ENCODE measurements at regions not wholly inside any gene's neighbourhood (a gene's known extent, or its start where the extent isn't known, plus 50 kb on each side); places are given as distances from the start of the nearest gene placed in this dataset.
A peak's percentile ranks its signal among the peaks of the same experiment; 100 is the strongest.

DNA sequence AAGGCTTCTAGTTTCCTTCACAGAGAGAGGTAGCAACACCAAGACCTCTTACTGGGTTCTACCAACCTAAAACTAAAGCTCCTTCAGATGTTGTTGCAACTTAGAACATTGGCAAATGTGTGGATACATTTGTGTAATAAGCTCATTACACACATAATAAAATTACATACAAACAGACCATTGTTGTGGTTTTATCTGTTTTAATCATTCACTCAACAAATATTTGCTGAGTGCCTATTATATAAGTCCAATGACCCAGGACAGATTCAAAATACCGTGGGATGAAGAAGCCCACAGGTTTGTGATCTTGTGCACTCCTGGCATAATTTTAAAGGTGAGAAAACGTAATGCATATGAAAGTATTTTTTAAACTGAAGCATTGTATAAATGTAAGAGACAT, 160.4 kb upstream of the NPVF start:
- intact Hi-C loops (cut with DNase I, micrococcal nuclease) = loop anchor here (1.0 kb wide), 1 partner anchor 129 kb away; no protein-coding TSS in a partner anchor
- no peak for DNase-seq
- no peaks in the 10 kb centered on the region for H3K4me1 Mint-ChIP-seq (ENCODE audit: low read depth)
- Histone ChIP-seq H3K27me3 (ENCODE audit: control insufficient read depth in 1 of 2, insufficient read depth in 2 of 2, low read length in 2 of 2) (peaks cover 0 to 2% of the 10 kb centered on the region in 2 experiments), H3K4me3 (ENCODE audit: low read length) (no peak overlapping the region), H3K27ac (ENCODE audit: low read depth in 1 of 2, low read length in 2 of 2) (no peak overlapping the region), H3K9me3 (ENCODE audit: control insufficient read depth in 1 of 2, insufficient read depth in 1 of 2, low read length in 2 of 2) (peaks cover 0 to 3% of the 10 kb centered on the region in 2 experiments), H3K4me1 (ENCODE audit: insufficient read depth, low read length) (no peaks in the 10 kb centered on the region), H3K36me3 (ENCODE audit: insufficient read depth, low read length) (no peaks in the 10 kb centered on the region)
- CTCF ChIA-PET = interaction anchor here (1.0 kb wide), 1 partner anchor 129 kb away, joined by 3 read pairs; no protein-coding TSS in a partner anchor
- H3K27ac Mint-ChIP-seq = no peak overlapping the region
- H3K27me3 Mint-ChIP-seq = peaks cover 4% of the 10 kb centered on the region
- POLR2A ChIA-PET = no interaction called here
- no peak overlapping the region for H3K4me3 Mint-ChIP-seq
- TF ChIP-seq, protein P1, sequence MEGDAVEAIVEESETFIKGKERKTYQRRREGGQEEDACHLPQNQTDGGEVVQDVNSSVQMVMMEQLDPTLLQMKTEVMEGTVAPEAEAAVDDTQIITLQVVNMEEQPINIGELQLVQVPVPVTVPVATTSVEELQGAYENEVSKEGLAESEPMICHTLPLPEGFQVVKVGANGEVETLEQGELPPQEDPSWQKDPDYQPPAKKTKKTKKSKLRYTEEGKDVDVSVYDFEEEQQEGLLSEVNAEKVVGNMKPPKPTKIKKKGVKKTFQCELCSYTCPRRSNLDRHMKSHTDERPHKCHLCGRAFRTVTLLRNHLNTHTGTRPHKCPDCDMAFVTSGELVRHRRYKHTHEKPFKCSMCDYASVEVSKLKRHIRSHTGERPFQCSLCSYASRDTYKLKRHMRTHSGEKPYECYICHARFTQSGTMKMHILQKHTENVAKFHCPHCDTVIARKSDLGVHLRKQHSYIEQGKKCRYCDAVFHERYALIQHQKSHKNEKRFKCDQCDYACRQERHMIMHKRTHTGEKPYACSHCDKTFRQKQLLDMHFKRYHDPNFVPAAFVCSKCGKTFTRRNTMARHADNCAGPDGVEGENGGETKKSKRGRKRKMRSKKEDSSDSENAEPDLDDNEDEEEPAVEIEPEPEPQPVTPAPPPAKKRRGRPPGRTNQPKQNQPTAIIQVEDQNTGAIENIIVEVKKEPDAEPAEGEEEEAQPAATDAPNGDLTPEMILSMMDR (IDR thresholded peaks at IDR 0.05) = no peak
- ATAC-seq (ENCODE audit: poor library complexity) = no peak
- H3K9me3 Mint-ChIP-seq = no peaks in the 10 kb centered on the region
- no peaks in the 10 kb centered on the region for H3K36me3 Mint-ChIP-seq (ENCODE audit: low read depth)

DNA sequence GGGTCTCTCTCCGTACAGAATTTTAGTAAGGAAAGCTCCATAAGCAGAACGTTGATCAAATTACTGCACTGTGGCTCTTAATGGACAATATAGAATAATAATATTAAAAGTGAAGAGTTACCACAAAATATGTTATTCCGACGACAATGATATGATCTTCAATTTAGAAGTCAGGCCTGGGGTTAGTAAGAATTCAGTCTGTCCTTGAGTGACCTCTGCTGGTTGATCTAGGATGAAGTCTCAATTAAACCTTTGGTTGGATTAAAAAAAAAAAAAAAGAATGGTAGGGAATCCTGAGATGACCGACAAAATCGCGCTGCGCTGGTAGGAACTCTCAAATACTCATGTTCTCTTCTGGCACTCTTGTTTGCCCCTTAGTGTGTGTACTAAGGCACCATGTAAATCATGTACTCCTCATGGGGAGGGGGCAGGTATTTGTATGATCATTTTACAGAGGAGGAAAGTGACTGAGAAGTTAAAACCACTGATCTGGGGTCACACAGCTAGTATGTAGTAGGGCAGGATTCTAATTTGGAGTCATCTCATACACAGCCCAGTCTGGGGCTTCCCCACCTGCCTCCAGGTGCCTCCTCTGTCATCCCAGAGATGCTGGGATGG, 161.3 kb upstream of the NPVF start:
- intact Hi-C loops (cut with DNase I, micrococcal nuclease) = loop anchor here (1.0 to 5.0 kb wide), 4 partner anchors 130 to 978 kb away; no protein-coding TSS in a partner anchor
- H3K4me1 Mint-ChIP-seq (ENCODE audit: low read depth) = no peaks in the 10 kb centered on the region
- DNase-seq (peak in 4 of 14 experiments; percentile 13 to 70 (median 44)), ATAC-seq (ENCODE audit: poor library complexity) (peak; percentile 29)
- CTCF ChIA-PET = interaction anchor here (1.0 kb wide), 1 partner anchor 130 kb away, joined by 3 read pairs; no protein-coding TSS in a partner anchor
- H3K9me3 ChIP-seq (ENCODE audit: control insufficient read depth in 1 of 2, insufficient read depth in 1 of 2, low read length in 2 of 2) = peaks cover 0 to 3% of the 10 kb centered on the region in 2 experiments
- H3K27me3 Mint-ChIP-seq = peaks cover 4% of the 10 kb centered on the region
- no peaks in the 10 kb centered on the region for H3K36me3 Mint-ChIP-seq (ENCODE audit: low read depth)
- TF ChIP-seq, protein P1 (IDR thresholded peaks at IDR 0.05) = peak; percentile 44
- H3K27ac ChIP-seq (ENCODE audit: low read depth in 1 of 2, low read length in 2 of 2) = no peak overlapping the region
- H3K4me1 ChIP-seq (ENCODE audit: insufficient read depth, low read length) = no peaks in the 10 kb centered on the region
- H3K27ac Mint-ChIP-seq = no peak overlapping the region
- no peak overlapping the region for H3K4me3 ChIP-seq (ENCODE audit: low read length)
- POLR2A ChIA-PET = no interaction called here
- no peaks in the 10 kb centered on the region for H3K27me3 ChIP-seq (ENCODE audit: control insufficient read depth in 1 of 2, insufficient read depth in 2 of 2, low read length in 2 of 2)
- H3K9me3 Mint-ChIP-seq = no peaks in the 10 kb centered on the region
- H3K36me3 ChIP-seq (ENCODE audit: insufficient read depth, low read length) = no peaks in the 10 kb centered on the region
- H3K4me3 Mint-ChIP-seq = no peak overlapping the region

DNA sequence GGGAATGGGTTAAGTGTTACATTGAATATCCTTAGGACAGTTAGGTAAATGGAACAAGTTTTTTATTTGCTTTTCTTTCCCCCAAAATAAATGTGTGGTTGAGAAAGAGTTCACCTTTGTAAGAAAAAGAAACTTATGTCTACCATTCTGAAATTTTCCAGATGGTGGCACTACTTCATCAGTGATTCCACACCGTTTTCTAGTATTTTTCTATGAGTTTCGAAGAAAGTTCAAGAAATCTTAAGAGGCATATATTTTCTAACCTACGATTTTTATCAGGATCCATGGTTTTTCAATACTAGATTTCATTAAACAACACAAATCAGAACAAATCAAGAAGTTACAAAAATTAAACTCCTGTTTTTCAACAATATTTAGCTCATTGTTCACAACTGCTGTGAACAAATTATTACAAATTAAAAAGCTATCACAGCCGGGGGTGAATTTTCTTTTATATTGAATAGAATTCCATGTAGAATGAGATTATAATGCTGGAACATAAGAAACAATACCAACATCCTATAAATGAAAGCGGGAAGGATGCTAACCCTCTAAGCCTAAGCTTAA, 163.1 kb upstream of the NPVF start:
- no peaks in the 10 kb centered on the region for H3K9me3 Mint-ChIP-seq
- no peak overlapping the region for H3K27ac Mint-ChIP-seq
- DNase-seq (peak in 2 of 14 experiments; percentile 18 to 35), ATAC-seq (ENCODE audit: poor library complexity) (no peak)
- no peaks in the 10 kb centered on the region for H3K9me3 ChIP-seq (ENCODE audit: control insufficient read depth in 1 of 2, insufficient read depth in 1 of 2, low read length in 2 of 2)
- H3K27me3 Mint-ChIP-seq = peaks cover 6% of the 10 kb centered on the region
- CTCF ChIA-PET = interaction anchor here (1.1 kb wide), 1 partner anchor 132 kb away, joined by 4 read pairs; no protein-coding TSS in a partner anchor
- no peaks in the 10 kb centered on the region for H3K4me1 ChIP-seq (ENCODE audit: insufficient read depth, low read length)
- TF ChIP-seq, protein P1 (IDR thresholded peaks at IDR 0.05) = peak; percentile 30
- intact Hi-C loops (cut with DNase I, micrococcal nuclease) = loop anchor here (1.0 to 5.0 kb wide), 4 partner anchors 175 to 976 kb away; no protein-coding TSS in a partner anchor
- no peaks in the 10 kb centered on the region for H3K4me1 Mint-ChIP-seq (ENCODE audit: low read depth)
- H3K36me3 ChIP-seq (ENCODE audit: insufficient read depth, low read length) = no peaks in the 10 kb centered on the region
- no peaks in the 10 kb centered on the region for H3K27me3 ChIP-seq (ENCODE audit: control insufficient read depth in 1 of 2, insufficient read depth in 2 of 2, low read length in 2 of 2)
- H3K36me3 Mint-ChIP-seq (ENCODE audit: low read depth) = no peaks in the 10 kb centered on the region
- POLR2A ChIA-PET = interaction anchor here (1.0 kb wide), 1 partner anchor 174 kb away, joined by 3 read pairs; no protein-coding TSS in a partner anchor
- no peak overlapping the region for H3K27ac ChIP-seq (ENCODE audit: low read depth in 1 of 2, low read length in 2 of 2)
- H3K4me3 Mint-ChIP-seq = no peak overlapping the region
- no peak overlapping the region for H3K4me3 ChIP-seq (ENCODE audit: low read length)
